Astrocyte (in vitro differentiated cells and primary cell): ENCODE measurements at regions not wholly inside any gene's neighbourhood (a gene's known extent, or its start where the extent isn't known, plus 50 kb on each side); places are given as distances from the start of the nearest gene placed in this dataset.

Experiments
- DNase-seq: peaks from one replicate; pipeline ENCODE4 v3.0.0-alpha.2; 2010; ENCODE audit warnings: low read depth
- FAIRE-seq: peaks from 2 replicates; lab custom pipeline; 2011; peaks lifted over from hg19 to GRCh38; lab: Jason Lieb, UNC
- H2AFZ ChIP-seq: 2 replicates; pipeline ENCODE4 v1.6.0; 2012; ENCODE audit warnings: low read depth, low read length, inconsistent platforms
- H3K27ac ChIP-seq: 2 replicates; pipeline ENCODE4 v1.5.1; 2011; ENCODE audit warnings: low read depth, low read length, inconsistent platforms
- H3K27me3 ChIP-seq: 2 replicates; pipeline ENCODE4 v1.6.0; 2011; ENCODE audit warnings: low read length, inconsistent platforms; ENCODE audit not compliant: insufficient read depth
- H3K36me3 ChIP-seq: 2 replicates; pipeline ENCODE4 v1.5.1; 2011; ENCODE audit warnings: low read length, inconsistent platforms; ENCODE audit not compliant: insufficient read depth
- H3K4me1 ChIP-seq: 2 replicates; pipeline ENCODE4 v1.5.1; 2011; ENCODE audit warnings: low read length, inconsistent platforms; ENCODE audit not compliant: insufficient read depth
- H3K4me2 ChIP-seq: 2 replicates; pipeline ENCODE4 v1.6.0; 2012; ENCODE audit warnings: low read length, inconsistent platforms
- H3K4me3 ChIP-seq: 2 replicates; pipeline ENCODE4 v1.5.1; 2011; ENCODE audit warnings: low read depth, mild to moderate bottlenecking, low read length, inconsistent platforms; ENCODE audit not compliant: insufficient read depth
- H3K79me2 ChIP-seq: 2 replicates; pipeline ENCODE4 v1.6.0; 2012; ENCODE audit warnings: mild to moderate bottlenecking, low read length, inconsistent platforms; ENCODE audit not compliant: insufficient read depth
- H3K9ac ChIP-seq: 2 replicates; pipeline ENCODE4 v1.6.0; 2012; ENCODE audit warnings: mild to moderate bottlenecking, low read length, inconsistent platforms
- H3K9me3 ChIP-seq: 2 replicates; pipeline ENCODE4 v1.5.1; 2012; ENCODE audit warnings: low read depth, mild to moderate bottlenecking, low read length, inconsistent platforms; ENCODE audit not compliant: insufficient read depth
- H4K20me1 ChIP-seq: 2 replicates; pipeline ENCODE4 v1.6.0; 2012; ENCODE audit warnings: low read length, inconsistent platforms; ENCODE audit not compliant: insufficient read depth
- H3K27ac Mint-ChIP-seq: one replicate; pipeline ENCODE4 v1.8.0; 2021; ENCODE audit warnings: mild to moderate bottlenecking, mixed read lengths; ENCODE audit not compliant: unreplicated experiment
- H3K27me3 Mint-ChIP-seq: one replicate; pipeline ENCODE4 v1.8.0; 2021; ENCODE audit warnings: low read depth, mixed read lengths; ENCODE audit not compliant: unreplicated experiment
- H3K36me3 Mint-ChIP-seq: one replicate; pipeline ENCODE4 v1.8.0; 2021; ENCODE audit warnings: low read depth, mixed read lengths; ENCODE audit not compliant: unreplicated experiment
- H3K4me1 Mint-ChIP-seq: one replicate; pipeline ENCODE4 v1.8.0; 2021; ENCODE audit warnings: low read depth, mixed read lengths; ENCODE audit not compliant: unreplicated experiment
- H3K4me3 Mint-ChIP-seq: one replicate; pipeline ENCODE4 v1.8.0; 2021; ENCODE audit warnings: mild to moderate bottlenecking, moderate library complexity, mixed read lengths; ENCODE audit not compliant: unreplicated experiment
- H3K9me3 Mint-ChIP-seq: one replicate; pipeline ENCODE4 v1.8.0; 2021; ENCODE audit warnings: mild to moderate bottlenecking, mixed read lengths; ENCODE audit not compliant: unreplicated experiment
- CTCF ChIP-seq: IDR thresholded peaks from 2 replicates; pipeline ENCODE4 v1.5.1; 2011; ENCODE audit warnings: low read depth, mild to moderate bottlenecking, inconsistent platforms, low read length, moderate library complexity; ENCODE audit not compliant: insufficient read depth
- EZH2 ChIP-seq: IDR thresholded peaks from 2 replicates; pipeline ENCODE4 v1.6.1; 2012; ENCODE audit warnings: mild to moderate bottlenecking, low read length, inconsistent platforms; ENCODE audit not compliant: insufficient read depth

GRCh38 chr20:58006346-58007316, 221.8 kb downstream of the ANKRD60 start:
- Histone ChIP-seq H4K20me1 (no peaks in the 10 kb centered on the region), H3K4me3 (no peak overlapping the region), H3K79me2 (no peaks in the 10 kb centered on the region), H3K27ac (no peak overlapping the region), H3K36me3 (no peaks in the 10 kb centered on the region), H3K4me2 (no peak overlapping the region), H3K4me1 (peaks cover 4% of the 10 kb centered on the region), H2AFZ (no peak overlapping the region), H3K27me3 (no peaks in the 10 kb centered on the region), H3K9ac (no peak overlapping the region), H3K9me3 (no peaks in the 10 kb centered on the region)
- H3K9me3 Mint-ChIP-seq: peaks cover 4% of the 10 kb centered on the region
- no peak for TF ChIP-seq CTCF
- no peak for TF ChIP-seq EZH2
- FAIRE-seq (no peak), DNase-seq (no peak)
- peaks cover 3% of the 10 kb centered on the region for H3K4me1 Mint-ChIP-seq
- no peak overlapping the region for H3K27ac Mint-ChIP-seq
- peaks cover 8% of the 10 kb centered on the region for H3K36me3 Mint-ChIP-seq
- no peak overlapping the region for H3K4me3 Mint-ChIP-seq
- peaks cover 54% of the 10 kb centered on the region for H3K27me3 Mint-ChIP-seq

- peaks cover 46% of the 10 kb centered on the region for H3K27me3 Mint-ChIP-seq
- peaks cover 10% of the 10 kb centered on the region for H3K4me1 Mint-ChIP-seq
- no peak overlapping the region for H3K27ac Mint-ChIP-seq
These were observed 222.7 kb downstream of the ANKRD60 start for GRCh38 chr20:58005581-58006345.

GRCh38 chr20:58004900-58005299, 223.6 kb downstream of the ANKRD60 start:
- H2AFZ ChIP-seq: no peak overlapping the region
- H3K4me1 ChIP-seq: peaks cover 14% of the 10 kb centered on the region
- FAIRE-seq: no peak
- H3K27ac Mint-ChIP-seq: no peak overlapping the region
- H3K9ac ChIP-seq: no peak overlapping the region
- H3K4me3 ChIP-seq: no peak overlapping the region
- H3K4me1 Mint-ChIP-seq: peaks cover 10% of the 10 kb centered on the region
- H3K79me2 ChIP-seq: no peaks in the 10 kb centered on the region
- no peaks in the 10 kb centered on the region for H4K20me1 ChIP-seq
- no peak overlapping the region for H3K4me3 Mint-ChIP-seq
- H3K27ac ChIP-seq: no peak overlapping the region
- H3K9me3 ChIP-seq: no peaks in the 10 kb centered on the region
- no peak for TF ChIP-seq CTCF
- TF ChIP-seq EZH2: no peak
- H3K36me3 Mint-ChIP-seq: peaks cover 8% of the 10 kb centered on the region
- no peaks in the 10 kb centered on the region for H3K36me3 ChIP-seq
- peaks cover 4% of the 10 kb centered on the region for H3K9me3 Mint-ChIP-seq
- peaks cover 45% of the 10 kb centered on the region for H3K27me3 Mint-ChIP-seq
- H3K4me2 ChIP-seq: no peak overlapping the region
- H3K27me3 ChIP-seq: no peaks in the 10 kb centered on the region
- DNase-seq: no peak

More at GRCh38 chr20:58005581-58006345, 222.7 kb downstream of the ANKRD60 start:
- Histone ChIP-seq H4K20me1 (no peaks in the 10 kb centered on the region), H3K27me3 (no peaks in the 10 kb centered on the region), H3K4me2 (no peak overlapping the region), H3K9me3 (no peaks in the 10 kb centered on the region), H3K4me1 (peaks cover 12% of the 10 kb centered on the region), H2AFZ (no peak overlapping the region), H3K79me2 (no peaks in the 10 kb centered on the region), H3K4me3 (no peak overlapping the region), H3K27ac (no peak overlapping the region), H3K9ac (no peak overlapping the region), H3K36me3 (no peaks in the 10 kb centered on the region)
- peaks cover 8% of the 10 kb centered on the region for H3K36me3 Mint-ChIP-seq
- peaks cover 4% of the 10 kb centered on the region for H3K9me3 Mint-ChIP-seq
- TF ChIP-seq EZH2: no peak
- no peak overlapping the region for H3K4me3 Mint-ChIP-seq
- FAIRE-seq (no peak), DNase-seq (no peak)
